GM18499 (cell line): ENCODE measurements at regions not wholly inside any gene's neighbourhood (a gene's known extent, or its start where the extent isn't known, plus 50 kb on each side); places are given as distances from the start of the nearest gene placed in this dataset.
"Not testable (repeated sequence)": the region's sequence is repeated elsewhere in the genome, so short reads cannot be mapped to it uniquely, and the experiment has no call there.

ENCODE experiments used
- ATAC-seq: cut with Tn5 transposase; IDR thresholded peaks from one replicate; pipeline ENCODE4 v1.9.1; 2021; ENCODE audit warnings: moderate number of reproducible peaks; ENCODE audit not compliant: insufficient read depth, unreplicated experiment

DNA sequence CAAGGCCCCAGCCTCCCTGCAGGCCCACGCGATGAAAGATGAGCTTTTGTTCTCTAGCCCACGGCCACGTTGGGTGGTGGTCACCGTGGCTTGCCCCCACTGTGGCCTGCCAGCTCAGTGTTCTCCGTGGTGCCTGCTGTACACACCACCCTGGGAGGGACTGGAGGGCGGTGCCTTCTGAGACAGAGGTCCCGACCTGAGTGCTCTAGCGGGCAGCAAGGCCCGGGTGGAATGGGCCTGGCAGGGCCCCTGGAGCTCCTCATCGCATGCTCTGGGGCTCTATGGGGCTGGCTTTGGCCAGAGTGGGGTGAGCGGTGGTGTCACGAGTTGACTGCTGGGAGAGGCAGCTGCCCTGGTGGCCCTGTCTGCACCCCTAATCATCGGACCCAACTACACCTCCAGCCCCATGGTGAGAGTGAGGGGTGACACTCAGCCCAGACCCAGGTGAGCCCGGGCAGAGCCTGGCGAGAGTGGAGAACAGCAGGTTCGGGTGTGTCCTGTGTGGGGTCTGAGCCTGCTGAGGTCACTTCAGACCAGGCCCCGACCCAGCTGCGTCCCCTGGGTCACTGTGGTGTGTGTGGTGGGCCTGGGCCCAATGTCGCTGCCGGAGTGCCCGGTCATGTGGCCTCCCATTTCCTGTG is 541.9 kb downstream of the TBC1D22A start:
- no peak for ATAC-seq

DNA sequence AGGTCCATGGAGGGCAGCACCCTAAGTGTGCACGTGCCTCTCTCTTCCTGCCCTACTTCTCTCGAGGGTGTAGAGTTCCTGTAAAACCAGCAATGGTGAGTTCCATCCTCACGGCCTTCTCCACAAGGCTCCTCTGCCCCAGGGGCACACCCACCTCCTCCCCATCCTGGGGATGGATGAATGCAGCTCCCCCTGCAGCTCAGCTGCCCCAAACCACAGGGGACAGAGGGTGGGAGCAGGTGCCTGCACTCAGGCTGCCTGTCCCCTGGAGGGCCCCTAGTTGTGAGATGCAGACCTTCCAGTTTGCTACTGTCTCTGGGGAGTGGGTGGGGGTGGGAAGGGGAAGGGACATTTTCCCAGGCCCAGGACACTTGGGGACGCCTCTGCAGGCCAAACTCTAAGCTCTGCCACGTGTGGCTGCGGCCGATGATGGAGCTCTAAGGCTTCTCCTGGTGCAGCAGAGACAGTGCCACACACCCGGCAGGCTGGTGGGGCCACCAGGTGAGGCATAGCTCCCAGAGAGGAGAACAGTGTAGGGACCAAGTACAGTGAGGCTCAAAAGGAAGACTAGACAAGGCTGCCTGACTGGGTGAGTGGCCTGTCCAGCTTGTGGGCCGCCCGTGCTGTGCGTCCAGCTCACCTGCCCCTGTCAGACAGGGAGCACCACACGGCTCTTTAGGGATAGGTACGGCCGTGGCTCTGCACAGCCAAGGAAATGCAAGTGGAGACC is 540.9 kb downstream of the TBC1D22A start:
- ATAC-seq = no peak

DNA sequence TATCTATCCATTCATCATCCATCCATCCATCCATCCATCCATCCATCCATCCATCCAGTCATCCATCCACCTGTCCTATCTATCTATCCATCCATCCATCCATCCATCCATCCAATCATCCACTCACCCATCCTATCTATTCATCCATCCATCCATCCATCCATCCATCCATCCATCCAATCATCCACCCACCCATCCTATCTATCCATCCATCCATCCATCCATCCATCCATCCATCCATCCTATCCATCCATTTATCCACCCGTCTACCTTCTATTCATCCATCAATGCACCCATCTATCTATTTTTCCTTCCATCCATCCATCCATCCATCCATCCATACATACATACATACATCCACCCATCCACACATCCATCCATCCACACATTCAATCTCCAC is 540.1 kb downstream of the TBC1D22A start:
- ATAC-seq = not testable (repeated sequence)

DNA sequence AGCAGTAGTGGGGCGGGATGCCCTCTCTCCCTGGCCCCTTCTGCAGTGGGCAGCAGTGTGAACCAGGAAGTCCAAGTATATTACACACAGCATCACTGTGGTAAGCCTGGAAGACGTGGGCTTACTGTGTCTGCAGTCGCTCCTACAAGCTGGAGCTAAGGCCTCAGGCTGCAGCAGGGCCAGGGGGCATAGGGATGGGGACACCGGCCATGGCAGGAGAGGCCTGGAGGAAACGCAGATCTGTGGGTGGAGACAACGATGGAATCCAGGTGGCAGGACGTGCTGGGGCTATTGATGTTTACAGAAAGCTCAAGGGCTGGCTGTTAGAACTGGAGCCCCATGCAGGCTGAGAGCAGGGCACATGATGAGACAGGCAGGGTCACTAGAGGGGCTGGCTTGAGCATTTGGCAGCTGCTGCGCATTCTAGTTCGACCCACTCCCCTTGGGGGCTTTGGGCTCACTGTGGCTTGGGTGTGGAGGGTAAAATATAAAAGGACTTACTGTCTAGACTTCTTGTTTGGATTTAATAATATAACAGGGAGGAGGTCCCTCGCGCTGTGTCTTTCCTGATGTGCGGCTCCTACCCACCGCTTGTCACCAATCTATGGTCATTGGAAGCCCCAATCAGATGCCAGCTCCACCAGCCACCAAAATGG is 539.5 kb downstream of the TBC1D22A start:
- ATAC-seq = no peak

DNA sequence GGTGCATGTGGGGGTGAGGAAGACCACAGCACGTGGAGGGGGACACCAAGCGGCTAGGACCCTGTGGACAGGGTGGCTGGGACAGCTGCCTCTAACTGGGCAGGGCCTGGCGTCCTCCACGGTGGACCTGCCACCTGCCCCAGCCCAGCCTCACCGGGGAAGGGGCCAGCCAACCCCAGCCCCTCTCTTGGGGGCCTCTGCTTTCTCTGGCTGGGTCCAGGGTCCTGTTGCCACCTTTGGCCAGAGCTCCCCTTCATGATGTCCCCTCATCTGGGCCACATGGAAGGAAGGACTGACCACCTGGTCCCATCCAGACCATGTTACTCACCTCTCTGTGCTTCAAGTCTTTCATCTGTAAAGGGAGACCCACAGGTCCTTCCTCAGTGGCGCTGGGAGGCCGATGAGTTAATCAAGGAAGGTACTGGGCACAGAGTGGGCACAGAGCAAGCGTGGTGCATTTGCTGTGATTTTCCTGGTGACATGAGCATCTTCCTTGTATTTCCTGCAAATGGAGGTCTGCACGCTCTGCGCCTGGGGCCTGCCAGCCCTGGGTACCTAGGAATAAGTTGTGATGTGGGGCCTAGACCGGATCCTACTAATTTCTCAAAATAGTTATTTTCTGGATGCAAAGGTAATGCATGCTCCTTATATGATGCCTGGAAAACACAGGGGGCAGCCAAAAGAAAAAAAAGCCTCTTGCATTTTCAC is 538.4 kb downstream of the TBC1D22A start:
- ATAC-seq = no peak

DNA sequence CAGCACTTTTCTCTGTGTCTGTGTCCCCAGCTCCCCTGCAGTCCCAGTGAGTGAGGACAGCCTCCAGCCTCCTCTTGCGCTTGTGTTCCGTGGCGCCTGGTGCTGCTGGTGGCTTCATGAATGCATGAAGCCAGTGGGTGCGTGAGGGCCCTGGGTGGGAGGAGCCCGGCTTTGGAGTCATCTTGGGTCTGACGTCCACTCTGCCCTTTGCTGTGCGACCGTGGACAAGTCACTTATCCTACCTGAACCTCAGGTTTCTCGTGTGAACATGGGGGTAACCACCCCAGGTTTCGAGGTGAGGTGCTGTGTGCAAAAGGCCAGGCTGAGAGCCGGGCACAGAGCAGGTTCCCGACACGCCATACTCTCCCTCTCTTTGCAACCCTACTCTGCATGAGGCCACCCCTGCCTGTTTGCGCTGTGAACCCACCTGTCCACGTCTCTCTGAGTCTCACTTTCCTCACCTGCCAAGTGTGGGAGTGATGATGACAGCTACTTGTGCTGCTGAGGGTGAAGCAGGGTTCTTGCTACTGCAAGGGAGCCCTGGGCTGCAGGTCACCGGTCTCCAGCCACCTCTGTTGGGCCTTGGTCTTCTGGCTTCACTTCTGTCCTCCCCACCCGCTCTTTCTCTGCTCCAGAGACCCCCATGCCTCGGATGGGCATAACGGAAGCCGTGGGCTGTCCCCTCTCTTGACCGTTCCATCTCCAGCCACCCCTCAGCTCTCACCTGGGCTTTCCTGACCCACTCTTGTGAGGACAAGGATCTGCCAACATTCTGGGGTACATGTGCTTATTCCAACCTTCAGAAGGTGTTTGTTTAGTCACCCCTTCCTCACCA is 537.6 kb downstream of the TBC1D22A start:
- no peak for ATAC-seq

DNA sequence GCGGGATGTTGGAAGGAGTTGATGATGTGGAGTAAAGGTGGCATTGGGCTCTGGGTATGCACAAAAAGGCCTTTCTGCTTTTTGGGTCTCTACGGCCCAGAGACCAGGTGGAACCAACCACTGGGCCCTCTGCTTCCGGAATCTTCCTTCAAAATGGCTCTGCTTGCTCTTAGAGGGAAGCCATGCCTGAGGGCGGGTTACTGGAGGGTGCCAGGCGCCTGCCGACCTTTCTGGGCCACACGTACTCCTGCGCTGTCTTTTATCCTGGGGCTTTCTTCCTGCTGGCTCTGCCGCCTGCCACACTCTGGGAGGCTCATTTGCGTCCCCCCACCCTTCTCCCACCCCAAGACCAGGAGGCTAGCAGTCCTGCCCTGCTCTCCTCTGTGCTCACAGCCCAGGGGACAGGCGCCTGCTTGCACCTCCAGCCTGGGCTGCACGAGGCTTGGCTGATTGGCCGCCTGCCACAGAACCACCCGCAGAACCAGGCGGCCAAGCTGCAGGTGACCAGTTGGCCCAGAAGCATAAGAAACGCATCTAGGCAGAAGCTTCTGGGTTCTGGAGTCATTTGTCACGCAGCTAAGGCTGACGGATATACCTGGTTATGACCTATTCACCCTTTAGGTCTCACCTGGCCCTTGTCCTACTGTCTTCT is 536.9 kb downstream of the TBC1D22A start:
- no peak for ATAC-seq

DNA sequence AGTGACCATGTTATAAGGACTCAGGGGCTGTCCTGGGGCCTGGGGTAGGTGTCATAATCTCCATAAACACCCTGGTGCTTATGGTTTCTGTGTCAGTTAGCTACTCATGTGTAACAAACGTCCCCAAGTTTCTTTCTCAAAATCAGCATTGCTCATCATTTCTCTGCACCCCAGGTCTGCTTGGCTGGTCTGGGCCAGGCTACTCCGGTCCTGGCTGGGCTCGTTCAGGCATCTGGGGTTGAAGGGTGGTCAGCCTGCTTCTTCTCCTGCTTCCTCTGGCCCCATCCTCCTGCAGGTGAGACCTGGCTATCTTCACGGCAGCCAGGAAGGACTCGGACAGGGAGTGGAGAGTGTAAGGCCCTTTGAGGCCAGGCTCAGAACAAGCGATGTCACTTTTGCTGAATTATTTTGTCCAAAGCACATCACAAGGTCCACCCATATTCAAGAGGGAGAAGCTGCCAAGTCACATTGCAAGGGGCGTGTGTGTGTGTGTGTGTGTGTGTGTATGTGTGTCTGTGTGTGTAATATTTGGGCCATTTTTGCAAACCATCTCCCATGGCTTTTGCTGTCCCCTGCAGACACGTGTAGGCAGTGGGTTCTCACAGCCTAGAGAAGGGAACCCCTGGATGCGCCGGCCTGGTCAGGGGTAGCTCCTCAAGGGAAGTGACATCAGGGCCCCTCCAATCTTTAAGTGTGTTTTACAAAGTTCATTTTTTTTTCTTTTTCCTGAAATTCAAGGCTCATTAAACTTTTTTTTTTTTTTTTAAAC is 535.8 kb downstream of the TBC1D22A start:
- ATAC-seq = no peak

DNA sequence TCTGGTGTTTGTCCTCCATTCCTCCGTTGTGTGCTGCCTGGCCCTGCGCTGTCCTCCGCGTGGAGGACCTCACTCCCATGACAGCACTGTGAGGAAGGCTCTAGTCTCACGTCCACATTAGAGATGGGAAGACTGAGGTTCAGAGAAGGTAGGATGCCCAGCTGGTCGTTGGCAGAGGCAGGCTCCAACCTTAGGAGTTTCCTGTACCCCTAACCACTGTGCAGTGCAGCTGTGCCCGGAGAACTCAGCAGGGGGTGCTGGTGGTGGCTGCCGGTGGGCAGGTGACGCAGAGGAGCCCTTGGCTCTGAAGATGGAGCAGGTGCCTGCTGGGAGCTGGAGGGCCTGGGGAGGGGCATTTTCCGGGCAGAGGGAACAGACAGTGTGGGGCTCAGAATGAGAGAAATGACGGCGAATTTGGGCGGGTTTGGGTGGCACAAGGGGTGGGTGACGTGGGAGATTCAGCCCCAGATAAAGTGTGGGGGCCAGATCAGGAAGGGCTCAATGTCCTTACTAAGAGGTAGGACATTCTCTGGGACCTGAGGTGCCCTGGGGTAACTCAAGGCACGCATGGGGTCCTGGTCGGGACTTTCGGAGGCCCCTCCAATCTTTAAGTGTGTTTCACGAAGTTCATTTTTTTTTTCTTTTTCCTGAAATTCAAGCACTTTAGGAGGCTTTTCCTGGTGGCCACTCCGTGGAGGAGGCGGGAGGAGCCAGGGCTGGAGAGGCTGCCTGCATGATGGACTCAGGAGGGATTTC is 535.0 kb downstream of the TBC1D22A start:
- no peak for ATAC-seq

DNA sequence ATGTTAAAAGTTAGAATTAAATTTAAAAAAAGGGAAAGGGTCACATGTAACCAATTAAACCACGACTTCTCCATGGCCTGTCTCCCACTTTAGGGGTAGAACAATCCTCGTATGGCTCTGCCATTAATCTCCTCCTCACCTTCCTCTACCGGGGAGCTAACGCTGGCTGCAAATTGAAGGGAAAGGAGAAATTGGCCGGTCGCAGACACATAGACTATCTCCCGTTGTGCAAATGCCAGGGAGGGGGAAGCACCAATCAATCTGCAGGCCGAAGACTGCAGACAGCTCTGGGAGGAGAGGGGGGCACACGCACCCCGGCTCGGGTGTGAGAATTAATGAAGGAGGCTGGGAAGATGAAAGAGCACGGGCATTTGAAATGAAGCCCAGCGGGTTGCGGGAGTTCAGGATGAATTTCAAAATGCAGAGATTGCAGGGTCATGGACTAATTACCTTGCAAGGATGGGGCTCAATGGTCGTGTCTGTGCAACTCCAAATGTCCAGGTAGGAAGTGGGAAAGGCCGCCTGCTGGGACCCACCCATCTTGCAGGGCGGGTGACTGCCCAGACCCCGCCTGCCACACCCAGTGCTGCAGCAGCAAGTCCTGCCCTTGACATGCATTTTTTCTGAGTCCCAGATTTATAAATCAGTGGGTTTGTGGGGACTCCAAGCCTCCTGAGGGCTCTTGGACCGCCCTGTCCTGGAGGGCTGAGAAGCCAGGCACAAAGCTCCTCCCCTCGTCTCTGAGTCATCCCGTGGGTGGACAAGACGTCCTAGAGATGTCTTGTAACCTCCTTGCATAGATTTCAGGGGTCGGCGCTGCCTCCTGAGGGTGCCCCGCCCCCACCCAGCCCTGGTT is 534.2 kb downstream of the TBC1D22A start:
- ATAC-seq = no peak

DNA sequence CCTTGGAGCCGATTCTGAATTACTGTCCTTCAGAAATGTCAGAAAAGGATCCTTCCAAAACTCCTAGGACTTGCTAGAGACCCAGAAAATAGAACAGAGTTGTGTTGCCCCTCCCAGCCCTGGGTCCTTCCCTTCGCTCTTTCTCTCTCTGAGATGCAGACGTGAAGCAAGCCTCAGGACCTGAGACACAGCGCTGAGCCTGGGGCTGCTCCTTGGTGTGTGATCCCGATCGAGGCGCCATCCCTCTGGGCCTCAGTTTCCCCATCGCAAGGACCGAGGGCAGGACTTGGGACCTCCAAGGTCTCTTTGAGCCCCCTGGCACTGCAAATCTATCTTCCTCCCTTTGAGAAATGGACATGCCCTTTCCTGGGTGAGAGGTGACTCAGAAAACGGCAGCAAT is 533.5 kb downstream of the TBC1D22A start:
- no peak for ATAC-seq

DNA sequence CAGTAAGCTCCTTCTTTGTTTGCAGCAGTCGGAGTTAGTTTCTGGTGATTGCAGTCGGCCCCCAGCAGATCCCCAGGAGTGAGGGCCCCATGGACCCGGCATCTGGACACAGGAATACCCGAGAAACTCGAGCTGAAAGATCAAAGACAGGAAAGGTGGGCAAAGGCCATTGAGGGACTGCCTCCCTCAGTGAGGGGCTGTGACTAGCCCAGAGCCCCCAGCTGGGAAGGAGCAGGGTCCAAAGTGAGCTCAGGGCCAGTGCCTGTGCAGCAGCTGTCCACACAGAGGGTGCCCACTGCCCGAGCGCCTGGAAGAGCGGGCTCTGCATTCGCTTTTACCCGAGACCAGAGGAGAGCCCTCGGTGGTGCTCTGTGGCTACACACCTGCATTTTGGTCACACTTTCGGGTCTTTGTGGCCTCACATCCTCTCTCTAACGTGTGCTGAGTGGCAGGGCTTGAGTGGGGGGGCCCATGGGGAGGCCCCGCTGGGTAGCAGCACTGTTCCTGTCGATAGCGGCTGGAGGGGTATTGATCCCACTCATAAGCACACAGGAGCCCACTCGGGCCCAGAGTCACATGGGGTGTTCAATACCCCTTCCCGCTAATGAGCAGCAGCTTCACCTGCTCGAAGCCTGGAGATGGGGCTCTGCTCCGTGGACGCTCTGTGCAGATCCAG is 532.9 kb downstream of the TBC1D22A start:
- ATAC-seq = no peak

DNA sequence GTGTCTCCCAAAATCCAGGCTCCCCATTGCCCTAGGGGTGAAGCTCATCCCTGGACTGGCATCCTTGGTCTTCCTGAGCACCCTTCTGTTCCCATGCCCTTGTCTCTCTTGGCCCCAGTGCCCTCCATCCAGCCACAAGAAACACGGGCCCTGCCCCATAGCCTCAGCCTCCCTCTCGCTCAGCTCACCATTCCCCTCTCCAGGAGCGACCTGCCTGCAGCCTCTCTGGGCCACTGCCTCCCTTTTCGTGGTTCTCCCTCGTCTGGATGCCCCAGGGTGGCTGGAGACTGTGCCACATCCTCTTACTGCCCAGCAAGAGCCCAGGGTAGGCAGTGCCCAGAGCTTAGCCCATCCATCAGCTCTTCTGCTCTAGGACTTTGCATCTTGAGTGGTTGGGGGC is 532.1 kb downstream of the TBC1D22A start:
- no peak for ATAC-seq

DNA sequence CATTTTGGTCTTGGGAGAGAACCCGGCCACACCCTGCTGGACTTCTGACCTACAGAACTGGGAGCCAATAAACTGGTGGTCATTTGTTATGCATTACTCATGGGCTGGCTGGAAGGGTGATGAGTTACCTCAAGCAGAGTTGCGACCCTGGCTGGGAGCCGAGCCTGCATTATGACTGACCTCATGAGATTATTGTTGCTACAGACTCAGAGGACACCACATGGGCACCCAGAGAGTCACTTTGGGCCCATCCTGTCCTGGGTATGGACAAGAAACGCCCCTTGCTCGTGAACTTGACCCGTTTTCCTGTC is 531.7 kb downstream of the TBC1D22A start:
- no peak for ATAC-seq

DNA sequence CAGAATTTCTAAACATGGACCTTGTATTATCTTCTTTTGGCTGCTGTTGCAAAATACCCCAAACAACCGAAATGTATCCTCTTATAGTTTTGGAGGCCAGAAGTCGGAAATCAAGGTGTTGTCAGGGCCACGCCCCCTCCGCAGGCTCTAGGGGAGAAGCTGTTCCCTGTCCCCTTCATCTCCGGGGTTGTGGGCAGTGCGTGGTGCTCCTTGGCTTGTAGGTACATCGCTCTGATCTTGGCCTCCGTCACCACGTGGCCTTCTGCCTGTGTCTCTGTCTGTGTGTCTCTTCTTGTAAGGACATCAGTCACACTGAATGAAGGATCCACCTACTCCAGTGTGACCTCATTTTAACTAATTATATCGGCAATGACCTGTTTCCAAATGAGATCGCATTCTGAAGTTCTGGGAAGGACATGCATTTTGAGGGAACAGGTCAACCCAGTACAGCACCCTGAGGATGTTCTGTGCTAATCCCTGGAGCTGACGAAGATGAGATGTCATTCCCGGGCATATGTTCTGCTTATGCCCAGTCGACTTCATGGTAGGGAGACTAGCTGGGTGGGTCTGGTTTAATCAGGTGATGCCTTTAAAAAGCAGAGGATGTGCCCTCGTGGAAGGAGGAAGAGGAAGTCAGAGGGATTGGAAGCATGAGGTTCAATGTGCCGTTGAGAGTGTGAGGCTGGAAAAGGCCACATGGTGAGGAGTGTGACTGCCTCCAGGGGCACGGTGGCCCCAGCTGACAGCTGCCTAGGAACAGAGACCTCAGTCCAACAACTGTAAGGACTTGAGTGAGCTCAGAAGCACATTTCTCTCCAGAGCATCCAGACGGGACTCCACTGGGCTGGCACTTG is 531.1 kb downstream of the TBC1D22A start:
- no peak for ATAC-seq
